ENCODE measurements at regions not wholly inside any gene's neighbourhood (a gene's known extent, or its start where the extent isn't known, plus 50 kb on each side); places are given as distances from the start of the nearest gene placed in this dataset.

GRCh38 chr22:48556222-48556621 lies 1271.5 kb downstream of the BRD1 start:
- Histone ChIP-seq H3K27ac (no peak overlapping the region), H4K20me1 (ENCODE audit: insufficient read depth) (no peaks in the 10 kb centered on the region), H2AFZ (no peak overlapping the region), H3K27me3 (replicated peaks; ENCODE audit: insufficient read depth) (no peaks in the 10 kb centered on the region), H3K4me3 (no peak overlapping the region), H3K36me3 (ENCODE audit: low read depth) (no peaks in the 10 kb centered on the region), H3K4me2 (ENCODE audit: unreplicated experiment) (no peak overlapping the region), H3K9me3 (ENCODE audit: low read depth) (no peaks in the 10 kb centered on the region), H3K9me2 (ENCODE audit: insufficient read depth) (no peaks in the 10 kb centered on the region), H3K9ac (no peak overlapping the region), H3K79me2 (ENCODE audit: insufficient read depth) (no peaks in the 10 kb centered on the region), H3K4me1 (ENCODE audit: insufficient read depth) (no peaks in the 10 kb centered on the region), H3F3A (ENCODE audit: insufficient read depth) (no peaks in the 10 kb centered on the region)
- DNase-seq: no peak
- no peak for TF ChIP-seq EZH2 (IDR thresholded peaks at IDR 0.05; ENCODE audit: insufficient read depth, poor library complexity, severe bottlenecking)
- TF ChIP-seq EZH2phosphoT487 (IDR thresholded peaks at IDR 0.05; ENCODE audit: insufficient read depth, low read depth): no peak
- 50 to 54% methylated on average over 8 of the region's 8 CpGs for WGBS, 2 experiments (ENCODE audit: low coverage in 1 of 2, low lambda C conversion rate in 2 of 2, missing lambda C conversion rate in 2 of 2)
- in situ Hi-C loops (cut with MboI): no loop called here

GRCh38 chr22:48555606-48556005 lies 1272.1 kb downstream of the BRD1 start:
- H2AFZ ChIP-seq: no peak overlapping the region
- no peaks in the 10 kb centered on the region for H3K4me1 ChIP-seq (ENCODE audit: insufficient read depth)
- H3K9me2 ChIP-seq (ENCODE audit: insufficient read depth): no peaks in the 10 kb centered on the region
- WGBS, 2 experiments (ENCODE audit: low coverage in 1 of 2, low lambda C conversion rate in 2 of 2, missing lambda C conversion rate in 2 of 2): 71 to 75% methylated on average over 10 of the region's 10 CpGs
- in situ Hi-C loops (cut with MboI): no loop called here
- no peaks in the 10 kb centered on the region for H3K36me3 ChIP-seq (ENCODE audit: low read depth)
- DNase-seq: no peak
- no peak overlapping the region for H3K4me3 ChIP-seq
- H3K27me3 ChIP-seq (replicated peaks; ENCODE audit: insufficient read depth): no peaks in the 10 kb centered on the region
- no peak overlapping the region for H3K4me2 ChIP-seq (ENCODE audit: unreplicated experiment)
- no peak overlapping the region for H3K9ac ChIP-seq
- TF ChIP-seq EZH2 (IDR thresholded peaks at IDR 0.05; ENCODE audit: insufficient read depth, poor library complexity, severe bottlenecking) (no peak), EZH2phosphoT487 (IDR thresholded peaks at IDR 0.05; ENCODE audit: insufficient read depth, low read depth) (no peak)
- no peak overlapping the region for H3K27ac ChIP-seq
- H3K9me3 ChIP-seq (ENCODE audit: low read depth): no peaks in the 10 kb centered on the region
- H3F3A ChIP-seq (ENCODE audit: insufficient read depth): no peaks in the 10 kb centered on the region
- no peaks in the 10 kb centered on the region for H3K79me2 ChIP-seq (ENCODE audit: insufficient read depth)
- no peaks in the 10 kb centered on the region for H4K20me1 ChIP-seq (ENCODE audit: insufficient read depth)

- Histone ChIP-seq H3K9ac (no peak overlapping the region), H4K20me1 (ENCODE audit: insufficient read depth) (no peaks in the 10 kb centered on the region), H2AFZ (no peak overlapping the region), H3K27me3 (replicated peaks; ENCODE audit: insufficient read depth) (no peaks in the 10 kb centered on the region), H3K27ac (no peak overlapping the region), H3K4me2 (ENCODE audit: unreplicated experiment) (no peak overlapping the region), H3K79me2 (ENCODE audit: insufficient read depth) (no peaks in the 10 kb centered on the region), H3K4me3 (no peak overlapping the region), H3K9me3 (ENCODE audit: low read depth) (no peaks in the 10 kb centered on the region), H3K9me2 (ENCODE audit: insufficient read depth) (no peaks in the 10 kb centered on the region), H3K4me1 (ENCODE audit: insufficient read depth) (no peaks in the 10 kb centered on the region), H3F3A (ENCODE audit: insufficient read depth) (no peaks in the 10 kb centered on the region), H3K36me3 (ENCODE audit: low read depth) (no peaks in the 10 kb centered on the region)
- DNase-seq: no peak
- WGBS, 2 experiments (ENCODE audit: low coverage in 1 of 2, low lambda C conversion rate in 2 of 2, missing lambda C conversion rate in 2 of 2): 59 to 67% methylated on average over 21 to 22 of the region's 22 CpGs
- in situ Hi-C loops (cut with MboI): no loop called here
- no peak for TF ChIP-seq EZH2 (IDR thresholded peaks at IDR 0.05; ENCODE audit: insufficient read depth, poor library complexity, severe bottlenecking)
- TF ChIP-seq EZH2phosphoT487 (IDR thresholded peaks at IDR 0.05; ENCODE audit: insufficient read depth, low read depth): no peak
These were observed 1272.6 kb downstream of the BRD1 start for GRCh38 chr22:48554893-48555572.

- no peaks in the 10 kb centered on the region for H3K9me2 ChIP-seq (ENCODE audit: insufficient read depth)
- no peak overlapping the region for H3K27ac ChIP-seq
- no peak overlapping the region for H3K4me3 ChIP-seq
- WGBS, 2 experiments (ENCODE audit: low coverage in 1 of 2, low lambda C conversion rate in 2 of 2, missing lambda C conversion rate in 2 of 2): 65 to 66% methylated on average over 22 of the region's 22 CpGs
- no peaks in the 10 kb centered on the region for H3K36me3 ChIP-seq (ENCODE audit: low read depth)
- H4K20me1 ChIP-seq (ENCODE audit: insufficient read depth): no peaks in the 10 kb centered on the region
- no peak overlapping the region for H2AFZ ChIP-seq
- H3K4me1 ChIP-seq (ENCODE audit: insufficient read depth): no peaks in the 10 kb centered on the region
- no peaks in the 10 kb centered on the region for H3K27me3 ChIP-seq (replicated peaks; ENCODE audit: insufficient read depth)
- TF ChIP-seq EZH2phosphoT487 (IDR thresholded peaks at IDR 0.05; ENCODE audit: insufficient read depth, low read depth): no peak
- no peak for TF ChIP-seq EZH2 (IDR thresholded peaks at IDR 0.05; ENCODE audit: insufficient read depth, poor library complexity, severe bottlenecking)
- no peak for DNase-seq
- no peak overlapping the region for H3K4me2 ChIP-seq (ENCODE audit: unreplicated experiment)
- no peak overlapping the region for H3K9ac ChIP-seq
- H3K9me3 ChIP-seq (ENCODE audit: low read depth): no peaks in the 10 kb centered on the region
- in situ Hi-C loops (cut with MboI): no loop called here
- H3F3A ChIP-seq (ENCODE audit: insufficient read depth): no peaks in the 10 kb centered on the region
- H3K79me2 ChIP-seq (ENCODE audit: insufficient read depth): no peaks in the 10 kb centered on the region
These were observed 1273.9 kb downstream of the BRD1 start for GRCh38 chr22:48553694-48554308.
